ENCODE measurements at regions not wholly inside any gene's neighbourhood (a gene's known extent, or its start where the extent isn't known, plus 50 kb on each side); places are given as distances from the start of the nearest gene placed in this dataset.

DNA sequence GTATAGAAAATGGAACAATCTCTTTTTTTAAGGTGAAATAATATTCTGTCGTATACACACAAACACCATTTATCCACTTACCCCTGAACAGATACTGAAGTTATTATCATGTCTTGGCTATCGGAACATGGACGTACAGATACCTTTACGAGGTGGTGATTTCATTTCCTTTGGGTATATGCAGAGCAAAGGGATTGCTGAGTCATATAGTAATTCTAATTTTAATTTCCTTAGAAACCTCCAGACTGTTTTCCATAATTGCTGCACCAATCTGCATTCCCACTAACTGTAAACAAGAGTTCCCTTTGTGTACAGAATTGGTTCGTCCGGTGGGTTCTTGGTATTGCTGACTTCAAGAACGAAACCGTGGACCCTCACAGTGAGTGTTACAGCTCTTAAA is 179.4 kb downstream of the SHOX2 start:
- no peak for TF ChIP-seq DIDO1 (tag; IDR thresholded peaks at IDR 0.05; ENCODE audit: low read depth)
- TF ChIP-seq BRD9 (IDR thresholded peaks at IDR 0.05; ENCODE audit: low read depth, partially characterized antibody), result no peak
